ENCODE measurements at regions not wholly inside any gene's neighbourhood (a gene's known extent, or its start where the extent isn't known, plus 50 kb on each side); places are given as distances from the start of the nearest gene placed in this dataset.

- no peak for DNase-seq
These were observed 547.5 kb upstream of the TNP1 start for GRCh38 chr2:217407362-217407761.

GRCh38 chr2:217404236-217404760 lies 544.4 kb upstream of the TNP1 start:
- no peak for DNase-seq

GRCh38 chr2:217402761-217403383 lies 543.0 kb upstream of the TNP1 start:
- no peak for DNase-seq

- no peak for DNase-seq
These were observed 542.3 kb upstream of the TNP1 start for GRCh38 chr2:217402144-217402543.

GRCh38 chr2:217399291-217399690 lies 539.4 kb upstream of the TNP1 start:
- DNase-seq, result no peak

- no peak for DNase-seq
These were observed 539.0 kb upstream of the TNP1 start for GRCh38 chr2:217398860-217399259.

- DNase-seq, result no peak
These were observed 538.2 kb upstream of the TNP1 start for GRCh38 chr2:217398101-217398500.

DNA sequence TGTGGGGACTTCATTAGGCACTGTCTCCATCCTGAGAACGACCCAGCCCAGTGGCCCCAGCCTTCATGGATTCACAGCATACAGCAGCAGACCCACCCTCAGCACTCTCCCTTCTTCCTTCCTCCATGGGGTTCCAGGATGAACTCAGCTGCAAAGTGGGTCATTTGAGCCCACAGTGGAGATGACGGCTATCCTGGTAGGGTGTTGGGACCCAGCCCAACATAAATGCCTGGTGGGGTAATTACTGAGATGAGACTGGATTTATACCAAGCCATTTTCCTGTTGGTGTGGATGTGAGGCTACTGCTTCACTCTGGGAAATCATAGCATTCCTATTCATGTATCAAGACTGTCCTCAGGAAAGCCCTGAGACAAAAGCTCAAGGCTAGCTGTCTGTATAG lies 536.7 kb upstream of the TNP1 start:
- no peak for DNase-seq

GRCh38 chr2:217396165-217396564 lies 536.3 kb upstream of the TNP1 start:
- no peak for DNase-seq

GRCh38 chr2:217394510-217395351 lies 534.9 kb upstream of the TNP1 start:
- DNase-seq, result no peak

- DNase-seq, result no peak
These were observed 533.7 kb upstream of the TNP1 start for GRCh38 chr2:217393585-217394032.

- no peak for DNase-seq
These were observed 533.2 kb upstream of the TNP1 start for GRCh38 chr2:217392930-217393584.

- no peak for DNase-seq
These were observed 528.0 kb upstream of the TNP1 start for GRCh38 chr2:217387776-217388387.

- DNase-seq, result no peak
These were observed 526.2 kb upstream of the TNP1 start for GRCh38 chr2:217386041-217386440.

DNA sequence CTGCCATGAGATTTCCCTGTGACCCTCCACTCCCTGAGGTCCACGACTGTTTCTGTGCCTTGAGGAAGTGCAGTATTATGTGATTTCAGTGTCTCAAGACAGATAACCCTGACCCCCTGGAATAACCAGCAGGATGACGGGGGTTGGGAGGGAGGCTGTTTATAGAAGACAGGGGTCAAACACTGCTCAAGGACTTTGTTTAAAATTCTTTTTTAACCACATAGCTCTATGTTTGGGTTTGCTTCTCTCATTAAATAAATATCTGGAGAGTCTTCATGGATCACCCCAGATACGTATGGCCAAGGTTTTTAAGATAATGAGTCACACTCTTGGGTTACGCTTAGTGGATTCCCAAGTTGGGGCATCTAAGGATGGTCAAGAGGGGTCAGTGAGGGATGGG lies 523.8 kb upstream of the TNP1 start:
- DNase-seq, result no peak

DNA sequence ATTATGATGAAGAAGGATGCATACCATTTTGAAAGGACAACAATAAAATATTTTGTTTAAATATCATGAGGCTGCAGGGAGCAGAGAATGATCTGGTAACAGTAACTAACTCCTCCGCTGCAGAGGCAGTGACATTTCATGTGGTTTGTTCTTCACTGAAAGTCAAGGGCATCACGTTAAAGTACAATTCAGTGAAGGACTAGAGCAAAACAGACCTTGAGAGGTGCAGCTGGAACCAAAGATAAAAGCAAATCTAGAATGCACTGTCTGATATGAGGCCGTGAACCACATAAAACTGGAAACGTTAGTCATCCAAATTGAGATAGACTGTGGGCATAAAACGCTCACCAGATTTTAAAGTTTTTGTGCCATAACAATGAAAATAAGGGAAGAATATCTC lies 522.9 kb upstream of the TNP1 start:
- no peak for DNase-seq

GRCh38 chr2:217379807-217380206 lies 519.9 kb upstream of the TNP1 start:
- DNase-seq, result no peak

- DNase-seq, result no peak
These were observed 512.9 kb upstream of the TNP1 start for GRCh38 chr2:217372794-217373193.

DNA sequence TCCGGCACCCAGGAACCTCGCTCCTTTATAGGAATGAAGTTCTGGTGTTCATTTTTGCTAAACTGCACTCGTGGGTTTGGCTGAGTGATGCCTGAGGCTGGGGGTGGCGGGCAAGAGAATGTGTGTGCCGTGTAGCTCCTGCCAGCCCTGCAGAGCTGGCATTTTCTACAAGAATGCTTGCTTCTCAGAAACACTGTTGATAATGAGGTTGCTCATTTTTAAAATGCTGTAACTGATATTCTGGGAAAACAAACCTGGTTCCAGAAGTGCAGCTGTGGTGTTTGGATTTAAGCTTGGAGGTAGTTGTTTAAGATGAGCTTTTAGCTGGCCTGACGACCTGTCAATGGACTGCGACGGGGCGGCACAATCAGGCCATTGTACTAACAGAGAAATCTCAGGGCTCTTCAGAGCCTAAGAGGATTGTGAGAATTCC lies 511.9 kb upstream of the TNP1 start:
- DNase-seq, result no peak

GRCh38 chr2:217370391-217370790 lies 510.5 kb upstream of the TNP1 start:
- no peak for DNase-seq

GRCh38 chr2:217367464-217367863 lies 507.6 kb upstream of the TNP1 start:
- DNase-seq, result no peak

DNA sequence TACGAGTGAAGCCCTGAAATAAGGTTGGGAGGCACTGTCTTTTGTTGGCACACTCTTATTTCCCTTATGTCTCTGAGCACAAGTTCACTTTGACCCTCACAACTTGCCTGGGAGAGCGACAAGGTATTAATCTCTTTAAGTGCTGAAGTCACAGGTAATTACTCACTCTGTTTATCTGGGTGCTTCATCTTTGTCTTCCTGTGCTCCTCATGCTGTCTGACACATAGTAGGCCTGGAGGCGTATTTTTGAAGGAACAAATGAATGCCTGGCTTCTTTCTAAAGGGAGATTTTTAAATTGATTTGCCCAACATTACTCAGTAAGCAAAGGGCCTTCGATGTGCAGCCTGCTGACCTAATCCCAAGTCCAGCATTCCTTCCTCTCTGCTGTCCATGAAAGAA lies 507.1 kb upstream of the TNP1 start:
- DNase-seq, result no peak

All from occipital lobe (tissue), 1 donor.